ENCODE measurements at regions not wholly inside any gene's neighbourhood (a gene's known extent, or its start where the extent isn't known, plus 50 kb on each side); places are given as distances from the start of the nearest gene placed in this dataset.

- Mint-ChIP-seq H3K27me3 (ENCODE audit: low read depth) (peaks cover 15% of the 10 kb centered on the region), H3K4me1 (no peaks in the 10 kb centered on the region), H3K36me3 (ENCODE audit: low read depth) (no peaks in the 10 kb centered on the region), H3K4me3 (no peak overlapping the region), H3K9me3 (peaks cover 5% of the 10 kb centered on the region), H3K27ac (no peak overlapping the region)
- no peak for TF ChIP-seq CTCF (IDR thresholded peaks at IDR 0.05; ENCODE audit: unreplicated experiment in 3 of 3)
These were observed 215.2 kb upstream of the SIX2 start for GRCh38 chr2:45224321-45224992.

GRCh38 chr2:45223531-45223930 is 214.3 kb upstream of the SIX2 start:
- H3K27me3 Mint-ChIP-seq (ENCODE audit: low read depth), result peaks cover 11% of the 10 kb centered on the region
- no peak overlapping the region for H3K27ac Mint-ChIP-seq
- H3K36me3 Mint-ChIP-seq (ENCODE audit: low read depth), result no peaks in the 10 kb centered on the region
- no peaks in the 10 kb centered on the region for H3K4me1 Mint-ChIP-seq
- H3K4me3 Mint-ChIP-seq, result no peak overlapping the region
- no peak for TF ChIP-seq CTCF (IDR thresholded peaks at IDR 0.05; ENCODE audit: unreplicated experiment in 3 of 3)
- peaks cover 5% of the 10 kb centered on the region for H3K9me3 Mint-ChIP-seq

- Mint-ChIP-seq H3K4me3 (no peak overlapping the region), H3K36me3 (ENCODE audit: low read depth) (no peaks in the 10 kb centered on the region), H3K9me3 (peaks cover 12% of the 10 kb centered on the region), H3K27me3 (ENCODE audit: low read depth) (peaks cover 15% of the 10 kb centered on the region), H3K27ac (no peak overlapping the region), H3K4me1 (no peaks in the 10 kb centered on the region)
- no peak for TF ChIP-seq CTCF (IDR thresholded peaks at IDR 0.05; ENCODE audit: unreplicated experiment in 3 of 3)
These were observed 211.0 kb upstream of the SIX2 start for GRCh38 chr2:45220227-45220626.

- H3K36me3 Mint-ChIP-seq (ENCODE audit: low read depth), result no peaks in the 10 kb centered on the region
- TF ChIP-seq CTCF (IDR thresholded peaks at IDR 0.05; ENCODE audit: unreplicated experiment in 3 of 3), result no peak
- H3K9me3 Mint-ChIP-seq, result peaks cover 12% of the 10 kb centered on the region
- peaks cover 18% of the 10 kb centered on the region for H3K27me3 Mint-ChIP-seq (ENCODE audit: low read depth)
- H3K27ac Mint-ChIP-seq, result no peak overlapping the region
- H3K4me3 Mint-ChIP-seq, result no peak overlapping the region
- H3K4me1 Mint-ChIP-seq, result no peaks in the 10 kb centered on the region
These were observed 209.7 kb upstream of the SIX2 start for GRCh38 chr2:45218931-45219339.

- Mint-ChIP-seq H3K36me3 (ENCODE audit: low read depth) (no peaks in the 10 kb centered on the region), H3K27me3 (ENCODE audit: low read depth) (peaks cover 20% of the 10 kb centered on the region), H3K4me3 (no peak overlapping the region), H3K27ac (no peak overlapping the region), H3K9me3 (peaks cover 12% of the 10 kb centered on the region), H3K4me1 (no peaks in the 10 kb centered on the region)
- TF ChIP-seq CTCF (IDR thresholded peaks at IDR 0.05; ENCODE audit: unreplicated experiment in 3 of 3), result no peak
These were observed 209.0 kb upstream of the SIX2 start for GRCh38 chr2:45218297-45218696.

- Mint-ChIP-seq H3K4me3 (no peak overlapping the region), H3K27ac (no peak overlapping the region), H3K9me3 (peaks cover 12% of the 10 kb centered on the region), H3K4me1 (no peaks in the 10 kb centered on the region), H3K27me3 (ENCODE audit: low read depth) (peaks cover 14% of the 10 kb centered on the region), H3K36me3 (ENCODE audit: low read depth) (no peaks in the 10 kb centered on the region)
- no peak for TF ChIP-seq CTCF (IDR thresholded peaks at IDR 0.05; ENCODE audit: unreplicated experiment in 3 of 3)
These were observed 206.9 kb upstream of the SIX2 start for GRCh38 chr2:45216118-45216517.

Measured in nephron (organoid).